Esophagus squamous epithelium (tissue), 4 donors: ENCODE measurements at regions not wholly inside any gene's neighbourhood (a gene's known extent, or its start where the extent isn't known, plus 50 kb on each side); places are given as distances from the start of the nearest gene placed in this dataset.

Source experiments
- POLR2A ChIP-seq, 4 donors: fragments of 450-650 bp; IDR thresholded peaks; one replicate each; pipeline ENCODE4 v1.6.1; 2017; ENCODE audit warnings: antibody characterized with exemption in 4 of 4, mild to moderate bottlenecking in 4 of 4, moderate library complexity in 3 of 4
- TF ChIP-seq, protein P1 (sequence below), 6 experiments: fragments of 450-650 bp in 4 of 6; fragments of 200-600 bp in 2 of 6; sonication (generic) in 2 of 6; IDR thresholded peaks; one replicate each; pipeline ENCODE4 v1.5.1; 2016 to 2019; ENCODE audit warnings: antibody characterized with exemption in 6 of 6, mild to moderate bottlenecking in 4 of 6, moderate library complexity in 4 of 6

- TF ChIP-seq, protein P1, sequence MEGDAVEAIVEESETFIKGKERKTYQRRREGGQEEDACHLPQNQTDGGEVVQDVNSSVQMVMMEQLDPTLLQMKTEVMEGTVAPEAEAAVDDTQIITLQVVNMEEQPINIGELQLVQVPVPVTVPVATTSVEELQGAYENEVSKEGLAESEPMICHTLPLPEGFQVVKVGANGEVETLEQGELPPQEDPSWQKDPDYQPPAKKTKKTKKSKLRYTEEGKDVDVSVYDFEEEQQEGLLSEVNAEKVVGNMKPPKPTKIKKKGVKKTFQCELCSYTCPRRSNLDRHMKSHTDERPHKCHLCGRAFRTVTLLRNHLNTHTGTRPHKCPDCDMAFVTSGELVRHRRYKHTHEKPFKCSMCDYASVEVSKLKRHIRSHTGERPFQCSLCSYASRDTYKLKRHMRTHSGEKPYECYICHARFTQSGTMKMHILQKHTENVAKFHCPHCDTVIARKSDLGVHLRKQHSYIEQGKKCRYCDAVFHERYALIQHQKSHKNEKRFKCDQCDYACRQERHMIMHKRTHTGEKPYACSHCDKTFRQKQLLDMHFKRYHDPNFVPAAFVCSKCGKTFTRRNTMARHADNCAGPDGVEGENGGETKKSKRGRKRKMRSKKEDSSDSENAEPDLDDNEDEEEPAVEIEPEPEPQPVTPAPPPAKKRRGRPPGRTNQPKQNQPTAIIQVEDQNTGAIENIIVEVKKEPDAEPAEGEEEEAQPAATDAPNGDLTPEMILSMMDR (IDR thresholded peaks at IDR 0.05): no peak
- TF ChIP-seq POLR2A (IDR thresholded peaks at IDR 0.05): no peak
Measured at GRCh38 chr5:57362951-57363350, 119.7 kb downstream of the ACTBL2 start.
